CD4-positive, alpha-beta T cell (primary cell): ENCODE measurements at regions not wholly inside any gene's neighbourhood (a gene's known extent, or its start where the extent isn't known, plus 50 kb on each side); places are given as distances from the start of the nearest gene placed in this dataset.
"Not testable (repeated sequence)": the region's sequence is repeated elsewhere in the genome, so short reads cannot be mapped to it uniquely, and the experiment has no call there.

Source experiments
- ATAC-seq: fragments of 200-7000 bp; cut with Tn5 transposase; one replicate; pipeline ENCODE4 v1.10.0; 2022; ENCODE audit warnings: mild to moderate bottlenecking; ENCODE audit not compliant: poor library complexity
- CTCF ChIA-PET: fragments of 350-600 bp; sonication (Branson Sonifier 250); formaldehyde crosslinking; loops from one replicate; lab custom pipeline; 2021; ENCODE audit warnings: antibody characterized with exemption, inconsistent platforms; lab: Charles Lee
- POLR2A ChIA-PET: fragments of 350-600 bp; sonication (Branson Sonifier 250); formaldehyde crosslinking; loops from one replicate; lab custom pipeline; 2021; ENCODE audit warnings: antibody characterized with exemption, inconsistent platforms; lab: Charles Lee
- DNase-seq, 14 experiments: peaks; one replicate each; pipeline ENCODE4 v3.0.0-alpha.2; 2013 to 2020; ENCODE audit warnings: mixed read lengths in 2 of 14
- H3K27ac ChIP-seq, 2 donors: one replicate each; pipeline versions ENCODE4 v1.5.1 to v1.7.0; 2013; ENCODE audit warnings: low read length in 2 of 2, low read depth in 1 of 2, mild to moderate bottlenecking in 1 of 2
- H3K27me3 ChIP-seq, 2 experiments: 1 replicate in 1 of 2; 2 replicates in 1 of 2; pipeline versions ENCODE4 v1.6.1 to v1.7.0; 2013; ENCODE audit warnings: low read length in 2 of 2, control low read depth in 1 of 2, mild to moderate bottlenecking in 1 of 2, moderate library complexity in 1 of 2; ENCODE audit not compliant: insufficient read depth in 2 of 2, control insufficient read depth in 1 of 2
- H3K36me3 ChIP-seq: one replicate; pipeline ENCODE4 v1.6.1; 2013; ENCODE audit warnings: low read length, control low read depth; ENCODE audit not compliant: insufficient read depth
- H3K4me1 ChIP-seq: one replicate; pipeline ENCODE4 v1.6.1; 2013; ENCODE audit warnings: low read length, control low read depth; ENCODE audit not compliant: insufficient read depth
- H3K4me3 ChIP-seq: one replicate; pipeline ENCODE4 v1.5.1; 2013; ENCODE audit warnings: mild to moderate bottlenecking, low read length, moderate library complexity
- H3K9me3 ChIP-seq, 2 experiments: 1 replicate in 1 of 2; 2 replicates in 1 of 2; pipeline versions ENCODE4 v1.6.1 to v1.7.0; 2013; ENCODE audit warnings: low read length in 2 of 2, mild to moderate bottlenecking in 2 of 2, control low read depth in 1 of 2, moderate library complexity in 1 of 2; ENCODE audit not compliant: control insufficient read depth in 1 of 2, insufficient read depth in 1 of 2
- H3K27ac Mint-ChIP-seq: one replicate; pipeline ENCODE4 v1.8.0; 2020; ENCODE audit warnings: mixed read lengths
- H3K27me3 Mint-ChIP-seq: one replicate; pipeline ENCODE4 v1.8.0; 2021; ENCODE audit warnings: mixed read lengths
- H3K36me3 Mint-ChIP-seq: one replicate; pipeline ENCODE4 v1.8.0; 2021; ENCODE audit warnings: low read depth, mixed read lengths
- H3K4me1 Mint-ChIP-seq: one replicate; pipeline ENCODE4 v1.8.0; 2021; ENCODE audit warnings: low read depth, mixed read lengths
- H3K4me3 Mint-ChIP-seq: one replicate; pipeline ENCODE4 v1.8.0; 2020; ENCODE audit warnings: mild to moderate bottlenecking, mixed read lengths
- H3K9me3 Mint-ChIP-seq: one replicate; pipeline ENCODE4 v1.8.0; 2020; ENCODE audit warnings: mixed read lengths
- CTCF ChIP-seq: fragments of 200-600 bp; IDR thresholded peaks from one replicate; pipeline ENCODE4 v1.8.0; 2022; ENCODE audit warnings: antibody characterized with exemption, mild to moderate bottlenecking
- intact Hi-C, 2 experiments: fragments of 100-400 bp; cut with DNase I in 1 of 2; cut with micrococcal nuclease in 1 of 2; formaldehyde crosslinking; loops; one replicate each; pipeline versions ENCODE4 v1.15.1 to v1.9.0; 2023 to 2025; cut with DNase I, micrococcal nuclease

GRCh38 chr1:190835658-190836057 is 358.0 kb upstream of the BRINP3 start:
- ChIA-PET POLR2A (no interaction called here), CTCF (no interaction called here)
- Histone ChIP-seq H3K4me3 (no peak overlapping the region), H3K27me3 (no peaks in the 10 kb centered on the region), H3K4me1 (no peaks in the 10 kb centered on the region), H3K9me3 (peaks cover 1 to 6% of the 10 kb centered on the region in 2 experiments), H3K36me3 (no peaks in the 10 kb centered on the region), H3K27ac (no peak overlapping the region)
- peaks cover 5% of the 10 kb centered on the region for H3K9me3 Mint-ChIP-seq
- ATAC-seq (no peak), DNase-seq (no peak)
- TF ChIP-seq CTCF = no peak
- H3K27me3 Mint-ChIP-seq = no peaks in the 10 kb centered on the region
- no peak overlapping the region for H3K27ac Mint-ChIP-seq
- no peaks in the 10 kb centered on the region for H3K36me3 Mint-ChIP-seq
- H3K4me3 Mint-ChIP-seq = no peak overlapping the region
- no peaks in the 10 kb centered on the region for H3K4me1 Mint-ChIP-seq
- intact Hi-C loops = no loop called here

GRCh38 chr1:190837200-190837599 is 359.5 kb upstream of the BRINP3 start:
- H3K36me3 ChIP-seq, ATAC-seq, H3K27ac Mint-ChIP-seq, H3K27me3 Mint-ChIP-seq, H3K4me1 ChIP-seq, POLR2A ChIA-PET, H3K9me3 Mint-ChIP-seq, H3K27me3 ChIP-seq, H3K27ac ChIP-seq, H3K4me3 ChIP-seq, H3K9me3 ChIP-seq, intact Hi-C loops, H3K36me3 Mint-ChIP-seq, CTCF ChIA-PET, H3K4me1 Mint-ChIP-seq, H3K4me3 Mint-ChIP-seq, DNase-seq: not testable (repeated sequence)

- intact Hi-C loops = no loop called here
- no peak overlapping the region for H3K27ac Mint-ChIP-seq
- TF ChIP-seq CTCF = no peak
- ATAC-seq (no peak), DNase-seq (no peak)
- H3K36me3 ChIP-seq = no peaks in the 10 kb centered on the region
- H3K4me1 ChIP-seq = no peaks in the 10 kb centered on the region
- H3K4me3 ChIP-seq = no peak overlapping the region
- POLR2A ChIA-PET = no interaction called here
- H3K9me3 ChIP-seq = peaks cover 0 to 10% of the 10 kb centered on the region in 2 experiments
- no peak overlapping the region for H3K4me3 Mint-ChIP-seq
- H3K9me3 Mint-ChIP-seq = peaks cover 6% of the 10 kb centered on the region
- H3K27me3 ChIP-seq = no peaks in the 10 kb centered on the region
- H3K27me3 Mint-ChIP-seq = no peaks in the 10 kb centered on the region
- no peak overlapping the region for H3K27ac ChIP-seq
- no peaks in the 10 kb centered on the region for H3K36me3 Mint-ChIP-seq
- CTCF ChIA-PET = no interaction called here
- H3K4me1 Mint-ChIP-seq = no peaks in the 10 kb centered on the region
Observed at GRCh38 chr1:190837888-190838287, 360.2 kb upstream of the BRINP3 start.

- ATAC-seq (no peak), DNase-seq (no peak)
- ChIA-PET POLR2A (no interaction called here), CTCF (no interaction called here)
- intact Hi-C loops = no loop called here
- H3K4me1 ChIP-seq = no peaks in the 10 kb centered on the region
- no peak overlapping the region for H3K27ac ChIP-seq
- Mint-ChIP-seq H3K36me3 (no peaks in the 10 kb centered on the region), H3K4me1 (no peaks in the 10 kb centered on the region), H3K4me3 (no peak overlapping the region), H3K27me3 (no peaks in the 10 kb centered on the region), H3K27ac (no peak overlapping the region), H3K9me3 (peaks cover 11% of the 10 kb centered on the region)
- peaks cover 0 to 5% of the 10 kb centered on the region in 2 experiments for H3K9me3 ChIP-seq
- H3K4me3 ChIP-seq = no peak overlapping the region
- no peak for TF ChIP-seq CTCF
- H3K27me3 ChIP-seq = no peaks in the 10 kb centered on the region
- H3K36me3 ChIP-seq = no peaks in the 10 kb centered on the region
Observed at GRCh38 chr1:190847166-190847565, 369.5 kb upstream of the BRINP3 start.
